ENCODE measurements at regions not wholly inside any gene's neighbourhood (a gene's known extent, or its start where the extent isn't known, plus 50 kb on each side); places are given as distances from the start of the nearest gene placed in this dataset.

DNA sequence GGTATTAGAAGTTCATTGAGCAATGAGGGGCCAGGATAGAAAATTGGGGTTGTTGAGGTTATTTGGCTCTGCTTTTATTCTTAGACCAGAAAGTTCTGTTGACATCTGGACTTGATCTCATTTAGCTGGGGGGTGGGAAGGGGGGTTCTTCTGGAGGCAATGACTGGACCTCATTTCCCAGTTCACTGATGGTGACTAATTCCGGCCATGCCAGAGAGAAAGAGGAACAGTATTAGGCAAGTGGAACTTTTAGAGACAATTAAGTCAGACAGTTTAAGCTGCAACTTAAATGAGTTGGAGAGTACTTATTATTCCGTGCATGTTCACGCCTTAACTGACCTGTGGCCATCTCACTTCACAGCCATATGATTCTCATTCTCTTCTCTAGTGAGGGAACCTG lies 512.5 kb downstream of the REEP3 start (continued):
- TF ChIP-seq, protein P1, sequence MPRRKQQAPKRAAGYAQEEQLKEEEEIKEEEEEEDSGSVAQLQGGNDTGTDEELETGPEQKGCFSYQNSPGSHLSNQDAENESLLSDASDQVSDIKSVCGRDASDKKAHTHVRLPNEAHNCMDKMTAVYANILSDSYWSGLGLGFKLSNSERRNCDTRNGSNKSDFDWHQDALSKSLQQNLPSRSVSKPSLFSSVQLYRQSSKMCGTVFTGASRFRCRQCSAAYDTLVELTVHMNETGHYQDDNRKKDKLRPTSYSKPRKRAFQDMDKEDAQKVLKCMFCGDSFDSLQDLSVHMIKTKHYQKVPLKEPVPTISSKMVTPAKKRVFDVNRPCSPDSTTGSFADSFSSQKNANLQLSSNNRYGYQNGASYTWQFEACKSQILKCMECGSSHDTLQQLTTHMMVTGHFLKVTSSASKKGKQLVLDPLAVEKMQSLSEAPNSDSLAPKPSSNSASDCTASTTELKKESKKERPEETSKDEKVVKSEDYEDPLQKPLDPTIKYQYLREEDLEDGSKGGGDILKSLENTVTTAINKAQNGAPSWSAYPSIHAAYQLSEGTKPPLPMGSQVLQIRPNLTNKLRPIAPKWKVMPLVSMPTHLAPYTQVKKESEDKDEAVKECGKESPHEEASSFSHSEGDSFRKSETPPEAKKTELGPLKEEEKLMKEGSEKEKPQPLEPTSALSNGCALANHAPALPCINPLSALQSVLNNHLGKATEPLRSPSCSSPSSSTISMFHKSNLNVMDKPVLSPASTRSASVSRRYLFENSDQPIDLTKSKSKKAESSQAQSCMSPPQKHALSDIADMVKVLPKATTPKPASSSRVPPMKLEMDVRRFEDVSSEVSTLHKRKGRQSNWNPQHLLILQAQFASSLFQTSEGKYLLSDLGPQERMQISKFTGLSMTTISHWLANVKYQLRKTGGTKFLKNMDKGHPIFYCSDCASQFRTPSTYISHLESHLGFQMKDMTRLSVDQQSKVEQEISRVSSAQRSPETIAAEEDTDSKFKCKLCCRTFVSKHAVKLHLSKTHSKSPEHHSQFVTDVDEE (CRISPR knock-in tag; IDR thresholded peaks at IDR 0.05), result no peak

DNA sequence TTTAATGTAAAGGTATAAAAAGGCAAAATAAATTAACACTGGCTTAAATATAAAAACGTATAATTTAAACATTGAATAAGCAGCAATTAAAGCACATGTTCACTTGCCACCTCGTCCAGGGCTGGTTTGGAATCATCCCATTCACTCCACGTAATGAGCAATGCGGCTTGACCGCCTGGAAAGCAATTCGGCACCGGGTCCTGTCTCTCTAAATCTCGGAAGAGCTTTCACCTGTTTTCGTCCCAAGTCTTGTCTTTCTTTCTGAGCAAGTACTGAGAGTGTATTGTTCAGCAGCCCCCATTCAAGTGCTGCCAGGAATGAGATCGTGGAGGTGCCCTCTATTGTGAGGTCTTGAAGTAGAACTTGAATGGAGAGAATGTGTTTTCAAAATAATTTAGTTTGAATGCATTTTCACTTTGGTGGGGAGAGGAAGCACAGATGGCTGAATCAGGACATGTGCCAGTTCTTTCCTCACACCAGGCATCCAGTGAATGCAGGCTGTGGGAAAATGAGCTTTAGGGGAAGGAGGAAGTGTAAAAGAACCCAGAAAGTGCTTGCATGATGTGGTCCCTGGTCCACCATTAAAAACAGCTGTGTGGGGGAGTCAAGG lies 515.2 kb downstream of the REEP3 start:
- TF ChIP-seq ZFP3 (CRISPR knock-in tag; IDR thresholded peaks at IDR 0.05) (no peak), OSR1 (CRISPR knock-in tag; IDR thresholded peaks at IDR 0.05) (no peak), ZNF8 (CRISPR knock-in tag; IDR thresholded peaks at IDR 0.05) (no peak), RARB (CRISPR knock-in tag; IDR thresholded peaks at IDR 0.05) (no peak), ZFP30 (CRISPR knock-in tag; IDR thresholded peaks at IDR 0.05) (no peak), TOX (CRISPR knock-in tag; IDR thresholded peaks at IDR 0.05; ENCODE audit: borderline replicate concordance) (no peak), GLIS3 (CRISPR knock-in tag; IDR thresholded peaks at IDR 0.05) (no peak), PPARA (CRISPR knock-in tag; IDR thresholded peaks at IDR 0.05; ENCODE audit: borderline replicate concordance) (no peak), BACH2 (CRISPR knock-in tag; IDR thresholded peaks at IDR 0.05; ENCODE audit: borderline replicate concordance) (no peak), SNAI2 (CRISPR knock-in tag; IDR thresholded peaks at IDR 0.05) (no peak), ZNF565 (CRISPR knock-in tag; conservative IDR thresholded peaks at IDR 0.05; ENCODE audit: low read depth) (no peak), TCF4 (CRISPR knock-in tag; IDR thresholded peaks at IDR 0.05; ENCODE audit: borderline replicate concordance) (no peak), CSDC2 (CRISPR knock-in tag; IDR thresholded peaks at IDR 0.05) (no peak), ISL1 (CRISPR knock-in tag; IDR thresholded peaks at IDR 0.05) (no peak), ZNF70 (CRISPR knock-in tag; IDR thresholded peaks at IDR 0.05) (no peak)
- TF ChIP-seq, protein P1 (CRISPR knock-in tag; IDR thresholded peaks at IDR 0.05), result no peak
- TF ChIP-seq, protein P2, sequence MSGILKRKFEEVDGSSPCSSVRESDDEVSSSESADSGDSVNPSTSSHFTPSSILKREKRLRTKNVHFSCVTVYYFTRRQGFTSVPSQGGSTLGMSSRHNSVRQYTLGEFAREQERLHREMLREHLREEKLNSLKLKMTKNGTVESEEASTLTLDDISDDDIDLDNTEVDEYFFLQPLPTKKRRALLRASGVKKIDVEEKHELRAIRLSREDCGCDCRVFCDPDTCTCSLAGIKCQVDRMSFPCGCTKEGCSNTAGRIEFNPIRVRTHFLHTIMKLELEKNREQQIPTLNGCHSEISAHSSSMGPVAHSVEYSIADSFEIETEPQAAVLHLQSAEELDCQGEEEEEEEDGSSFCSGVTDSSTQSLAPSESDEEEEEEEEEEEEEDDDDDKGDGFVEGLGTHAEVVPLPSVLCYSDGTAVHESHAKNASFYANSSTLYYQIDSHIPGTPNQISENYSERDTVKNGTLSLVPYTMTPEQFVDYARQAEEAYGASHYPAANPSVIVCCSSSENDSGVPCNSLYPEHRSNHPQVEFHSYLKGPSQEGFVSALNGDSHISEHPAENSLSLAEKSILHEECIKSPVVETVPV (CRISPR knock-in tag; IDR thresholded peaks at IDR 0.05), result no peak
- TF ChIP-seq, protein P3, sequence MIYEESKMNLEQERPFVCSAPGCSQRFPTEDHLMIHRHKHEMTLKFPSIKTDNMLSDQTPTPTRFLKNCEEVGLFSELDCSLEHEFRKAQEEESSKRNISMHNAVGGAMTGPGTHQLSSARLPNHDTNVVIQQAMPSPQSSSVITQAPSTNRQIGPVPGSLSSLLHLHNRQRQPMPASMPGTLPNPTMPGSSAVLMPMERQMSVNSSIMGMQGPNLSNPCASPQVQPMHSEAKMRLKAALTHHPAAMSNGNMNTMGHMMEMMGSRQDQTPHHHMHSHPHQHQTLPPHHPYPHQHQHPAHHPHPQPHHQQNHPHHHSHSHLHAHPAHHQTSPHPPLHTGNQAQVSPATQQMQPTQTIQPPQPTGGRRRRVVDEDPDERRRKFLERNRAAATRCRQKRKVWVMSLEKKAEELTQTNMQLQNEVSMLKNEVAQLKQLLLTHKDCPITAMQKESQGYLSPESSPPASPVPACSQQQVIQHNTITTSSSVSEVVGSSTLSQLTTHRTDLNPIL (CRISPR knock-in tag; IDR thresholded peaks at IDR 0.05; ENCODE audit: low read depth), result no peak
- TF ChIP-seq, protein P4, sequence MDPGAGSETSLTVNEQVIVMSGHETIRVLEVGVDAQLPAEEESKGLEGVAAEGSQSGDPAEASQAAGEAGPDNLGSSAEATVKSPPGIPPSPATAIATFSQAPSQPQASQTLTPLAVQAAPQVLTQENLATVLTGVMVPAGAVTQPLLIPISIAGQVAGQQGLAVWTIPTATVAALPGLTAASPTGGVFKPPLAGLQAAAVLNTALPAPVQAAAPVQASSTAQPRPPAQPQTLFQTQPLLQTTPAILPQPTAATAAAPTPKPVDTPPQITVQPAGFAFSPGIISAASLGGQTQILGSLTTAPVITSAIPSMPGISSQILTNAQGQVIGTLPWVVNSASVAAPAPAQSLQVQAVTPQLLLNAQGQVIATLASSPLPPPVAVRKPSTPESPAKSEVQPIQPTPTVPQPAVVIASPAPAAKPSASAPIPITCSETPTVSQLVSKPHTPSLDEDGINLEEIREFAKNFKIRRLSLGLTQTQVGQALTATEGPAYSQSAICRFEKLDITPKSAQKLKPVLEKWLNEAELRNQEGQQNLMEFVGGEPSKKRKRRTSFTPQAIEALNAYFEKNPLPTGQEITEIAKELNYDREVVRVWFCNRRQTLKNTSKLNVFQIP (CRISPR knock-in tag; IDR thresholded peaks at IDR 0.05; ENCODE audit: borderline replicate concordance, low read depth), result no peak
- TF ChIP-seq, protein P5, sequence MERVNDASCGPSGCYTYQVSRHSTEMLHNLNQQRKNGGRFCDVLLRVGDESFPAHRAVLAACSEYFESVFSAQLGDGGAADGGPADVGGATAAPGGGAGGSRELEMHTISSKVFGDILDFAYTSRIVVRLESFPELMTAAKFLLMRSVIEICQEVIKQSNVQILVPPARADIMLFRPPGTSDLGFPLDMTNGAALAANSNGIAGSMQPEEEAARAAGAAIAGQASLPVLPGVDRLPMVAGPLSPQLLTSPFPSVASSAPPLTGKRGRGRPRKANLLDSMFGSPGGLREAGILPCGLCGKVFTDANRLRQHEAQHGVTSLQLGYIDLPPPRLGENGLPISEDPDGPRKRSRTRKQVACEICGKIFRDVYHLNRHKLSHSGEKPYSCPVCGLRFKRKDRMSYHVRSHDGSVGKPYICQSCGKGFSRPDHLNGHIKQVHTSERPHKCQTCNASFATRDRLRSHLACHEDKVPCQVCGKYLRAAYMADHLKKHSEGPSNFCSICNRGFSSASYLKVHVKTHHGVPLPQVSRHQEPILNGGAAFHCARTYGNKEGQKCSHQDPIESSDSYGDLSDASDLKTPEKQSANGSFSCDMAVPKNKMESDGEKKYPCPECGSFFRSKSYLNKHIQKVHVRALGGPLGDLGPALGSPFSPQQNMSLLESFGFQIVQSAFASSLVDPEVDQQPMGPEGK (CRISPR knock-in tag; IDR thresholded peaks at IDR 0.05; ENCODE audit: borderline replicate concordance), result no peak
- ATAC-seq, result no peak
